GM12878 (cell line): ENCODE measurements at regions not wholly inside any gene's neighbourhood (a gene's known extent, or its start where the extent isn't known, plus 50 kb on each side); places are given as distances from the start of the nearest gene placed in this dataset.

ENCODE experiments used
- ATAC-seq: fragments of 200-7000 bp; cut with Tn5 transposase; 3 replicates; pipeline ENCODE4 v1.9.1; 2020; ENCODE audit warnings: mild to moderate bottlenecking, moderate library complexity
- BruUV-seq: library from RNA; stranded (reverse); fragments of 400-500 nt; replicated peaks from 2 replicates; lab custom pipeline; 2021; lab: Mats Ljungman, UMichigan
- CTCF ChIA-PET: fragments of 300-600 bp; sonication (Branson Sonifier 250); formaldehyde crosslinking; extraction: SDS; loops from one replicate; lab custom pipeline; 2021; ENCODE audit warnings: inconsistent platforms; lab: Yijun Ruan, JAX
- POLR2A ChIA-PET: fragments of 350-600 bp; formaldehyde crosslinking; extraction: SDS; loops from one replicate; lab custom pipeline; 2021; ENCODE audit warnings: inconsistent platforms; lab: Charles Lee
- RAD21 ChIA-PET: fragments of 300-600 bp; sonication (Branson Sonifier 250); formaldehyde crosslinking; loops from one replicate; lab custom pipeline; 2023; ENCODE audit warnings: antibody characterized with exemption; ENCODE audit not compliant: unreplicated experiment; lab: Charles Lee
- SMC1A ChIA-PET: fragments of 300-600 bp; sonication (Branson Sonifier 250); formaldehyde crosslinking; loops from one replicate; lab custom pipeline; 2023; ENCODE audit not compliant: unreplicated experiment, uncharacterized antibody; lab: Charles Lee
- DNase-seq: peaks from one replicate; pipeline ENCODE4 v3.0.0-alpha.2; 2011; ENCODE audit warnings: low read depth, low spot score
- FAIRE-seq: peaks from 3 replicates; lab custom pipeline; 2011; peaks lifted over from hg19 to GRCh38; lab: Jason Lieb, UNC
- H2AFZ ChIP-seq: 2 replicates; pipeline ENCODE4 v1.6.0; 2011; ENCODE audit warnings: low read depth, low read length, control low read depth; ENCODE audit not compliant: control insufficient read depth
- H3K27ac ChIP-seq: 2 replicates; pipeline ENCODE4 v1.5.1; 2011; ENCODE audit warnings: control low read depth; ENCODE audit not compliant: control insufficient read depth, insufficient read depth
- H3K27me3 ChIP-seq, 2 experiments: replicated peaks in 1 of 2; 2 replicates each; pipeline versions ENCODE4 v1.6.0 to v1.6.1; 2011; ENCODE audit warnings: low read length in 1 of 2; ENCODE audit not compliant: control insufficient read depth in 2 of 2, insufficient read depth in 2 of 2
- H3K36me3 ChIP-seq, 2 experiments: 2 replicates each; pipeline ENCODE4 v1.5.1; 2011; ENCODE audit warnings: low read length in 1 of 2; ENCODE audit not compliant: control insufficient read depth in 2 of 2, insufficient read depth in 2 of 2
- H3K4me1 ChIP-seq: 2 replicates; pipeline ENCODE4 v1.6.1; 2011; ENCODE audit warnings: mild to moderate bottlenecking, low read length, moderate library complexity, mixed read lengths; ENCODE audit not compliant: control insufficient read depth, insufficient read depth
- H3K4me2 ChIP-seq: 2 replicates; pipeline ENCODE4 v1.6.0; 2011; ENCODE audit warnings: control low read depth; ENCODE audit not compliant: control insufficient read depth, insufficient read depth
- H3K4me3 ChIP-seq: fragments of 200-600 bp; sonication (generic); 2 replicates; pipeline ENCODE4 v1.5.1; 2016
- H3K79me2 ChIP-seq: 2 replicates; pipeline ENCODE4 v1.6.0; 2011; ENCODE audit warnings: low read length; ENCODE audit not compliant: control insufficient read depth, insufficient read depth
- H3K9ac ChIP-seq: 2 replicates; pipeline ENCODE4 v1.8.0; 2011; ENCODE audit warnings: low read length, control low read depth, mixed read lengths; ENCODE audit not compliant: control insufficient read depth, insufficient read depth
- H3K9me3 ChIP-seq: replicated peaks from 3 replicates; pipeline ENCODE4 v1.5.1; 2011; ENCODE audit warnings: mild to moderate bottlenecking, low read length; ENCODE audit not compliant: control insufficient read depth, insufficient read depth
- H4K20me1 ChIP-seq: 2 replicates; pipeline ENCODE4 v1.6.0; 2011; ENCODE audit not compliant: control insufficient read depth, insufficient read depth
- CTCF ChIP-seq, 3 experiments: IDR thresholded peaks in 2 of 3; conservative IDR thresholded peaks in 1 of 3; 2 replicates each; pipeline ENCODE4 v1.5.1; 2011; ENCODE audit warnings: low read depth in 3 of 3, low read length in 3 of 3, mild to moderate bottlenecking in 3 of 3, control low read depth in 2 of 3, moderate library complexity in 2 of 3, inconsistent platforms in 1 of 3, mixed read lengths in 1 of 3; ENCODE audit not compliant: control insufficient read depth in 2 of 3, insufficient read depth in 1 of 3; ENCODE audit errors: extremely low read depth in 1 of 3
- E2F8 ChIP-seq: fragments of 450-650 bp; IDR thresholded peaks from 2 replicates; pipeline ENCODE4 v1.6.1; 2018; ENCODE audit warnings: mild to moderate bottlenecking, low read depth, moderate library complexity; ENCODE audit not compliant: partially characterized antibody
- HDAC2 ChIP-seq: fragments of 200-600 bp; sonication (generic); IDR thresholded peaks from 2 replicates; pipeline ENCODE4 v1.6.1; 2017
- NFIC ChIP-seq: IDR thresholded peaks from 2 replicates; pipeline ENCODE4 v1.6.1; 2012; ENCODE audit warnings: low read depth, mild to moderate bottlenecking, inconsistent platforms, low read length, moderate library complexity
- POU2F2 ChIP-seq: IDR thresholded peaks from 3 replicates; pipeline ENCODE4 v1.6.1; 2011; ENCODE audit warnings: low read depth, mild to moderate bottlenecking, low read length, borderline replicate concordance
- RAD21 ChIP-seq: IDR thresholded peaks from 2 replicates; pipeline ENCODE4 v1.6.1; 2011; ENCODE audit warnings: mild to moderate bottlenecking, low read depth, low read length, moderate library complexity; ENCODE audit not compliant: insufficient read depth
- RB1 ChIP-seq: fragments of 450-650 bp; formaldehyde crosslinking; IDR thresholded peaks from 2 replicates; pipeline ENCODE4 v1.6.1; 2017; ENCODE audit warnings: mild to moderate bottlenecking, borderline replicate concordance
- RCOR1 ChIP-seq: conservative IDR thresholded peaks from 2 replicates; pipeline ENCODE4 v1.6.1; 2012; ENCODE audit warnings: low read depth, low read length, improper control_type of control experiment
- SMAD1 ChIP-seq: fragments of 450-650 bp; IDR thresholded peaks from 2 replicates; pipeline ENCODE4 v1.6.1; 2018; ENCODE audit warnings: mild to moderate bottlenecking, low read depth; ENCODE audit not compliant: partially characterized antibody
- SPI1 ChIP-seq: IDR thresholded peaks from 2 replicates; pipeline ENCODE4 v1.6.1; 2011; ENCODE audit warnings: low read depth, mild to moderate bottlenecking, low read length, moderate library complexity, borderline replicate concordance; ENCODE audit not compliant: insufficient read depth
- SREBF2 ChIP-seq: IDR thresholded peaks from 2 replicates; pipeline ENCODE4 v1.6.1; 2012; ENCODE audit warnings: mild to moderate bottlenecking, low read length
- STAT1 ChIP-seq: fragments of 450-650 bp; conservative IDR thresholded peaks from 2 replicates; pipeline ENCODE4 v1.6.1; 2014; ENCODE audit warnings: antibody characterized with exemption, mild to moderate bottlenecking
- STAT3 ChIP-seq: IDR thresholded peaks from 2 replicates; pipeline ENCODE4 v1.6.1; 2011; ENCODE audit warnings: low read depth, low read length, improper control_type of control experiment
- TCF12 ChIP-seq: IDR thresholded peaks from 2 replicates; pipeline ENCODE4 v1.6.1; 2011; ENCODE audit warnings: low read depth, mild to moderate bottlenecking, low read length
- whole genome bisulfite sequencing: methylation state at CpG from one replicate; pipeline ENCODE4 v1.1.6; 2016; ENCODE audit warnings: low lambda C conversion rate; ENCODE audit not compliant: insufficient replicate concordance, insufficient coverage; ENCODE audit errors: missing lambda C conversion rate; 5-methylcytosine and 5-hydroxymethylcytosine counted together
- in situ Hi-C: fragments of 300-500 bp; cut with MboI; formaldehyde crosslinking; loops from 9 replicates; pipeline ENCODE4 v1.14.3; 2018; ENCODE audit warnings: mixed read lengths
- intact Hi-C: fragments of 100-400 bp; cut with micrococcal nuclease; formaldehyde crosslinking; loops from one replicate; pipeline ENCODE4 v1.14.2; 2022; ENCODE audit not compliant: unreplicated experiment

- no peaks in the 10 kb centered on the region for H3K9me3 ChIP-seq
- in situ Hi-C loops (no loop called here), intact Hi-C loops (no loop called here)
- ATAC-seq (no peak), DNase-seq (no peak), FAIRE-seq (no peak)
- H3K27ac ChIP-seq, result no peak overlapping the region
- TF ChIP-seq POU2F2 (no peak), CTCF (IDR thresholded peaks at IDR 0.05 in 2 of 3, conservative IDR thresholded peaks at IDR 0.05 in 1 of 3; ENCODE audit: control insufficient read depth in 2 of 3, extremely low read depth in 1 of 3, insufficient read depth in 1 of 3, low read depth in 3 of 3, low read length in 3 of 3) (peak in 1 of 3 experiments; percentile 22; a peak in 2 of 6 replicates), RAD21 (peak; percentile 46; the same call in 1 of the 2 replicates)
- no peak overlapping the region for H3K4me3 ChIP-seq
- H3K27me3 ChIP-seq, result no peaks in the 10 kb centered on the region; a peak in 1 of 4 replicates
- no peak overlapping the region for H3K4me2 ChIP-seq
- no peak overlapping the region for H2AFZ ChIP-seq
- H3K36me3 ChIP-seq, result no peaks in the 10 kb centered on the region
- 38% methylated on average over 1 of the region's 1 CpG for WGBS
- SMC1A ChIA-PET, result interaction anchor here (0.8 to 2.4 kb wide), 7 partner anchors 9 to 73 kb away, joined by 3 to 9 read pairs (median 4); no protein-coding TSS in a partner anchor
- no peaks in the 10 kb centered on the region for H4K20me1 ChIP-seq
- no peaks in the 10 kb centered on the region for H3K79me2 ChIP-seq
- POLR2A ChIA-PET, result interaction anchor here (0.6 to 1.0 kb wide), 2 partner anchors 14 to 21 kb away, joined by 3 read pairs; no protein-coding TSS in a partner anchor
- H3K9ac ChIP-seq, result no peak overlapping the region
- no peaks in the 10 kb centered on the region for H3K4me1 ChIP-seq
- RAD21 ChIA-PET, result interaction anchor here (1.0 kb wide), 1 partner anchor 471 kb away, joined by 6 read pairs; no protein-coding TSS in a partner anchor
- no TSS peak for BruUV-seq
- CTCF ChIA-PET, result interaction anchor here (0.8 to 2.0 kb wide), 6 partner anchors 9 to 309 kb away, joined by 3 to 9 read pairs (median 3); no protein-coding TSS in a partner anchor
These were observed 89.5 kb upstream of the HNRNPA3 start for GRCh38 chr2:177123048-177123447.

- in situ Hi-C loops (no loop called here), intact Hi-C loops (no loop called here)
- FAIRE-seq, result no peak
- Histone ChIP-seq H3K4me2 (no peak overlapping the region), H3K36me3 (no peaks in the 10 kb centered on the region), H3K27me3 (no peaks in the 10 kb centered on the region; a peak in 1 of 4 replicates), H3K4me3 (no peak overlapping the region), H3K9me3 (no peaks in the 10 kb centered on the region), H3K27ac (no peak overlapping the region), H2AFZ (no peak overlapping the region), H4K20me1 (no peaks in the 10 kb centered on the region), H3K4me1 (no peaks in the 10 kb centered on the region), H3K79me2 (no peaks in the 10 kb centered on the region), H3K9ac (no peak overlapping the region)
- ChIA-PET CTCF (interaction anchor here (2.0 kb wide), 1 partner anchor 310 kb away, joined by 9 read pairs; no protein-coding TSS in a partner anchor), SMC1A (no interaction called here), RAD21 (no interaction called here), POLR2A (no interaction called here)
- WGBS, result 50% methylated on average over 2 of the region's 2 CpGs
- BruUV-seq, result no TSS peak
- DNase-seq, result no peak
- ATAC-seq, result no peak
- TF ChIP-seq STAT1 (no peak), SPI1 (no peak), STAT3 (no peak), RCOR1 (no peak), RB1 (no peak), NFIC (no peak), HDAC2 (no peak), E2F8 (no peak), SREBF2 (no peak), TCF12 (no peak), SMAD1 (no peak)
These were observed 88.2 kb upstream of the HNRNPA3 start for GRCh38 chr2:177124371-177124770.
